ENCODE measurements at regions not wholly inside any gene's neighbourhood (a gene's known extent, or its start where the extent isn't known, plus 50 kb on each side); places are given as distances from the start of the nearest gene placed in this dataset.

GRCh38 chr10:15462253-15462897 is 91.3 kb upstream of the FAM171A1 start:
- intact Hi-C loops (cut with micrococcal nuclease), result no loop called here
- H3K27ac Mint-ChIP-seq, result no peak overlapping the region
- no peaks in the 10 kb centered on the region for H3K36me3 Mint-ChIP-seq

GRCh38 chr10:15461353-15462108 is 90.4 kb upstream of the FAM171A1 start:
- Mint-ChIP-seq H3K27me3 (ENCODE audit: low read depth in 2 of 2) (peaks cover 8 to 38% of the 10 kb centered on the region in 2 donors), H3K9me3 (peaks cover 0 to 5% of the 10 kb centered on the region in 2 donors), H3K4me1 (no peaks in the 10 kb centered on the region), H3K4me3 (no peak overlapping the region), H3K27ac (no peak overlapping the region), H3K36me3 (no peaks in the 10 kb centered on the region)
- H3K36me3 ChIP-seq (ENCODE audit: control insufficient read depth, insufficient read depth, low read length), result no peaks in the 10 kb centered on the region
- no peak overlapping the region for H3K27ac ChIP-seq (ENCODE audit: low read length)
- ATAC-seq (no peak), DNase-seq (no peak)
- H3K27me3 ChIP-seq (ENCODE audit: control insufficient read depth, insufficient read depth, low read length), result no peaks in the 10 kb centered on the region
- no peak for TF ChIP-seq CTCF (IDR thresholded peaks at IDR 0.05)
- H3K4me3 ChIP-seq (ENCODE audit: low read length), result no peak overlapping the region
- WGBS (ENCODE audit: insufficient coverage), result 59% methylated on average over 9 of the region's 9 CpGs
- intact Hi-C loops (cut with micrococcal nuclease), result no loop called here
- no peaks in the 10 kb centered on the region for H3K9me3 ChIP-seq (ENCODE audit: control insufficient read depth, insufficient read depth, low read length)
- H3K4me1 ChIP-seq (ENCODE audit: control insufficient read depth, insufficient read depth, low read length), result no peaks in the 10 kb centered on the region

More at GRCh38 chr10:15462253-15462897, 91.3 kb upstream of the FAM171A1 start:
- no peaks in the 10 kb centered on the region for H3K4me1 ChIP-seq (ENCODE audit: control insufficient read depth, insufficient read depth, low read length)
- H3K27ac ChIP-seq (ENCODE audit: low read length), result no peak overlapping the region
- H3K27me3 ChIP-seq (ENCODE audit: control insufficient read depth, insufficient read depth, low read length), result no peaks in the 10 kb centered on the region
- Mint-ChIP-seq H3K27me3 (ENCODE audit: low read depth in 2 of 2) (peaks cover 3 to 30% of the 10 kb centered on the region in 2 donors), H3K4me1 (no peaks in the 10 kb centered on the region), H3K4me3 (no peak overlapping the region), H3K9me3 (peaks cover 0 to 5% of the 10 kb centered on the region in 2 donors)
- TF ChIP-seq CTCF (IDR thresholded peaks at IDR 0.05), result no peak
- no peaks in the 10 kb centered on the region for H3K36me3 ChIP-seq (ENCODE audit: control insufficient read depth, insufficient read depth, low read length)
- no peak overlapping the region for H3K4me3 ChIP-seq (ENCODE audit: low read length)
- no peaks in the 10 kb centered on the region for H3K9me3 ChIP-seq (ENCODE audit: control insufficient read depth, insufficient read depth, low read length)
- DNase-seq (no peak), ATAC-seq (no peak)
- WGBS (ENCODE audit: insufficient coverage), result 95% methylated on average over 5 of the region's 6 CpGs

GRCh38 chr10:15460661-15461060 is 89.6 kb upstream of the FAM171A1 start:
- 96% methylated on average over 2 of the region's 3 CpGs for WGBS (ENCODE audit: insufficient coverage)

More at GRCh38 chr10:15460661-15461060, 89.6 kb upstream of the FAM171A1 start:
- no peak overlapping the region for H3K27ac ChIP-seq (ENCODE audit: low read length)
- ATAC-seq (no peak), DNase-seq (no peak)
- no peaks in the 10 kb centered on the region for H3K27me3 ChIP-seq (ENCODE audit: control insufficient read depth, insufficient read depth, low read length)
- H3K9me3 Mint-ChIP-seq, result peaks cover 0 to 5% of the 10 kb centered on the region in 2 donors
- no peaks in the 10 kb centered on the region for H3K4me1 Mint-ChIP-seq
- no peaks in the 10 kb centered on the region for H3K36me3 Mint-ChIP-seq
- peaks cover 8 to 41% of the 10 kb centered on the region in 2 donors for H3K27me3 Mint-ChIP-seq (ENCODE audit: low read depth in 2 of 2)
- no peak overlapping the region for H3K27ac Mint-ChIP-seq
- intact Hi-C loops (cut with micrococcal nuclease), result no loop called here
- H3K4me3 ChIP-seq (ENCODE audit: low read length), result no peak overlapping the region
- H3K4me1 ChIP-seq (ENCODE audit: control insufficient read depth, insufficient read depth, low read length), result no peaks in the 10 kb centered on the region
- no peak for TF ChIP-seq CTCF (IDR thresholded peaks at IDR 0.05)
- H3K4me3 Mint-ChIP-seq, result no peak overlapping the region
- H3K36me3 ChIP-seq (ENCODE audit: control insufficient read depth, insufficient read depth, low read length), result no peaks in the 10 kb centered on the region
- H3K9me3 ChIP-seq (ENCODE audit: control insufficient read depth, insufficient read depth, low read length), result no peaks in the 10 kb centered on the region

Measured in natural killer cell (primary cell).